ENCODE measurements at regions not wholly inside any gene's neighbourhood (a gene's known extent, or its start where the extent isn't known, plus 50 kb on each side); places are given as distances from the start of the nearest gene placed in this dataset.

DNA sequence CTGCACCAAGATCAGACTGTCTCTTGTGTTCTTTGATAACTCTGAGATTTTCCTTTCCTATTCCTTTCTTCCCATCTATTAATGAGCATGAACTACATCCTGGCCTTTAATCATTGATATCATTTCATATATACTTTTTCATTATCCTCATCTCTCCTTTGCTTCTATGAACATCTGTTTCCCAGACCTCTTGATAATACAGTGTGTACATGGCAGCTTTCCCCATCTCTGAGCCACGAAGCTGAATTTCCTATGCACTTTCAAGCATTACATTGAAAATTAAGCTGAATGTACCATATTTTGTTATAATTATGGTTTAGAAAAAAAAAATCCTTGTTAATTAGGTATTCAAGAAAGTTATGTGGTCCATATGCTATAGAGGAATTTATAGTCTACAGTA is 60.9 kb upstream of the CREB5 start:
- H3K4ac ChIP-seq (replicated peaks; ENCODE audit: insufficient read length, low read depth, low read length) = no peak overlapping the region
- no peaks in the 10 kb centered on the region for H4K20me1 ChIP-seq (replicated peaks in 1 of 2; ENCODE audit: control insufficient read depth in 1 of 2, insufficient read depth in 2 of 2, low read length in 2 of 2)
- no peak for DNase-seq (ENCODE audit: low read depth in 1 of 2, low spot score in 2 of 2)
- no peak overlapping the region for H3K9ac ChIP-seq (replicated peaks in 1 of 4; ENCODE audit: extremely low read depth in 1 of 4, low read depth in 3 of 4, low read length in 3 of 4)
- 81% methylated on average over 1 of the region's 1 CpG; no CpG with 5 or more reads in 1 of the 2 experiments for WGBS, 2 experiments (ENCODE audit: extremely low coverage in 1 of 2, insufficient coverage in 1 of 2, insufficient read length in 1 of 2, insufficient replicate concordance in 2 of 2, low coverage in 1 of 2, low lambda C conversion rate in 2 of 2, missing lambda C conversion rate in 1 of 2)
- H4K8ac ChIP-seq (ENCODE audit: extremely low read depth, insufficient read depth, low read length) = no peak overlapping the region
- no peak overlapping the region for H3K4me2 ChIP-seq (ENCODE audit: insufficient read depth in 1 of 2, low read depth in 2 of 2, low read length in 2 of 2)
- H4K91ac ChIP-seq (replicated peaks; ENCODE audit: insufficient read length, low read length) = no peak overlapping the region
- H3K23me2 ChIP-seq (ENCODE audit: low read depth, low read length) = no peaks in the 10 kb centered on the region
- H3K79me1 ChIP-seq (ENCODE audit: low read depth, low read length) = no peaks in the 10 kb centered on the region; the same call in 1 of the 2 replicates
- H2BK120ac ChIP-seq (replicated peaks; ENCODE audit: low read depth, low read length) = no peak overlapping the region
- H3K23ac ChIP-seq (ENCODE audit: insufficient read length) = no peak overlapping the region
- H2AFZ ChIP-seq (ENCODE audit: low read length) = no peak overlapping the region
- H3K18ac ChIP-seq (ENCODE audit: extremely low read depth, low read length) = no peak overlapping the region
- H2BK12ac ChIP-seq (ENCODE audit: low read depth, low read length) = no peak overlapping the region
- no peak for FAIRE-seq
- H3K27me3 ChIP-seq (replicated peaks in 1 of 4; ENCODE audit: control insufficient read depth in 3 of 4, extremely low read depth in 1 of 4, insufficient read depth in 3 of 4, low read length in 3 of 4) = 0 out of 7 replicates have a peak, but pooled peaks cover 0 to 2% (median 0%) of the 10 kb centered on the region in 4 experiments
- no peak overlapping the region for H3K56ac ChIP-seq (replicated peaks; ENCODE audit: insufficient read length, low read depth, low read length)
- peaks cover 0 to 9% (median under 1%) of the 10 kb centered on the region in 4 experiments; a peak in 2 of 7 replicates for H3K4me1 ChIP-seq (replicated peaks in 1 of 4; ENCODE audit: control insufficient read depth in 3 of 4, insufficient read depth in 4 of 4, low read length in 3 of 4)
- no peak overlapping the region for H2AK5ac ChIP-seq (ENCODE audit: low read depth, low read length)
- H3K9me3 ChIP-seq (ENCODE audit: insufficient read depth in 2 of 2, low read depth in 1 of 2, low read length in 1 of 2) = 0 out of 4 replicates have a peak, but pooled peaks cover 0 to 3% of the 10 kb centered on the region in 2 experiments
- no peak for TF ChIP-seq EGR1 (IDR thresholded peaks at IDR 0.05; ENCODE audit: borderline replicate concordance, low read depth, low read length)
- no peak for TF ChIP-seq CHD1 (IDR thresholded peaks at IDR 0.05; ENCODE audit: low read depth, low read length)
- TF ChIP-seq MAX (IDR thresholded peaks at IDR 0.05) = no peak
- H3K36me3 ChIP-seq (ENCODE audit: control insufficient read depth in 2 of 4, insufficient read depth in 4 of 4, low read length in 3 of 4) = no peaks in the 10 kb centered on the region
- H2BK5ac ChIP-seq (ENCODE audit: low read depth, low read length) = no peak overlapping the region
- H3K27ac ChIP-seq (ENCODE audit: low read depth, low read length) = no peak overlapping the region
- H3K79me2 ChIP-seq (ENCODE audit: control insufficient read depth in 1 of 2, insufficient read depth in 2 of 2, low read length in 2 of 2) = no peaks in the 10 kb centered on the region
- CTCF ChIA-PET (ENCODE audit: partially characterized antibody) = interaction anchor here (9.2 kb wide), 1 partner anchor 10 kb away, joined by 89 read pairs; no protein-coding TSS in a partner anchor
- H3K4me3 ChIP-seq (ENCODE audit: extremely low read depth in 1 of 4, insufficient read depth in 2 of 4, low read depth in 3 of 4, low read length in 4 of 4) = no peak overlapping the region
- no peak overlapping the region for H3K14ac ChIP-seq (ENCODE audit: insufficient read length)
- no peak overlapping the region for H4K5ac ChIP-seq (ENCODE audit: insufficient read length, low read depth, low read length)
- no peak overlapping the region for H2BK15ac ChIP-seq (ENCODE audit: low read length)
- no peak overlapping the region for H2BK20ac ChIP-seq (ENCODE audit: low read length)
- POLR2A ChIA-PET (ENCODE audit: partially characterized antibody) = no interaction called here

All from H1 (cell line).